ENCODE measurements at regions not wholly inside any gene's neighbourhood (a gene's known extent, or its start where the extent isn't known, plus 50 kb on each side); places are given as distances from the start of the nearest gene placed in this dataset.

DNA sequence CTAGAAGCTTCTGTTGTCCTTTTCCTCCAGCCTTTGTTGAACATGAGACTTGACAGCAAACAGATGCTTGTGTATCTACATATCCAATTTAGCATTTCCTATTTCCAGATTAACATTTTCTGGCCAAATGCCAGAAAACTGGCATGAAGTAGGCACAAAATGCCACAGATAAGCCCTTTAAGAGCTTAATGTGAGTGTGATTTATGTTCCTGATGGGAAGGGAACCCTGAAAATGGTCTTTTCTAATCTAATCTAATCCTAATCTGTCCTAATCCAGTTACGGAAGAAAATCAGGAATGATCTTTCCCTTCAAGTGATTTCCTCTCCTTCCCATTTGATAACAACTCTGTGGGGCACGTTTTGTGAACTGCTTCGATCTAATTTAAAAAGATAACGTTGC, 133.0 kb upstream of the C1QTNF7 start:
- Histone ChIP-seq H3K9me3 (ENCODE audit: insufficient read depth, low read depth, low read length) (no peaks in the 10 kb centered on the region), H3K4me2 (ENCODE audit: low read depth, low read length, poor library complexity, severe bottlenecking) (peak overlapping the region; percentile 53)

DNA sequence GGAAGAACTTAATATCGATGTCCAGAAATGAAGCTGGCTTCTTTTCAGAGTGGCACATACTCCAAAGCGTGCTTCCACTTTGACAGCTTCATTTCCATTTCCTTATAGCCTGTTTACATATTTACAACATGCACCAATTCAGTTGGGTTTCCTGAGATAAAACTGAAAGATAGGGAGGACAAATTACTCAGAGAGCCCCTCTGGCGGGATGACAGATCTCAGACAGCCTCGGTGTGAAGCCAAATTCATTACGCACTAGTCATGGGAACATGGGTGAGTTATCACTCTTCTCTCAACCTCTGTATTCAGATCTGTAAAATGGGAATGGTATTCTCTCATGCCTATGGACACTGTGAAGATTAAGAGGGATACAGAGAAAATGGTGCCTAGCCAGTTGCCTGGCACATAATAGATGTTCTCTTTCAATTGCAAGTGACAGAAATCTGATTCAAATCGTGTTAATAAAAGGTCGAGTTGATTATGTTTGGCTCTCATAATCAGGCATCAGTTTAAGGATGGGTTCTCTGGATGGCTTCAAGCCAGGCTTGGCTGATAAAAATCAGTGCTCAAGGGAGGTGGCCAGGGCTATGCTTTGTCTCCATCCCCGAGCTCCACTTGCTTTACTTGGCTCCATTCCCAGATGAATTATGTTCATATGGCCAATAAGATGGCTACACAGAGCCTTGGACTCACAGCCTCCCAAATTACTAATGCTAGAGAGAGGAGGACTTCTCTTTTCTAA, 132.2 kb upstream of the C1QTNF7 start:
- Histone ChIP-seq H3K4me1 (ENCODE audit: insufficient read depth, low read length, poor library complexity, severe bottlenecking) (peaks cover 79% of the 10 kb centered on the region), H3K36me3 (ENCODE audit: insufficient read depth, low read length) (no peaks in the 10 kb centered on the region), H3K27me3 (ENCODE audit: insufficient read depth, low read length, poor library complexity, severe bottlenecking) (no peaks in the 10 kb centered on the region), H3K79me2 (ENCODE audit: insufficient read depth, low read length) (no peaks in the 10 kb centered on the region), H3F3A (ENCODE audit: low read depth) (peaks cover 9% of the 10 kb centered on the region; the same call in 1 of the 2 replicates), H4K20me1 (ENCODE audit: insufficient read depth, low read length, poor library complexity, severe bottlenecking) (no peaks in the 10 kb centered on the region), H3K9ac (ENCODE audit: low read depth, low read length, poor library complexity, severe bottlenecking) (no peak overlapping the region), H2AFZ (ENCODE audit: low read length) (no peak overlapping the region), H3K9me3 (ENCODE audit: insufficient read depth, low read depth, low read length) (no peaks in the 10 kb centered on the region), H3K4me2 (ENCODE audit: low read depth, low read length, poor library complexity, severe bottlenecking) (no peak overlapping the region), H3K4me3 (ENCODE audit: low read length, poor library complexity, severe bottlenecking) (no peak overlapping the region), H3K9me2 (replicated peaks; ENCODE audit: low read depth, low read length) (no peaks in the 10 kb centered on the region)
- no peak for TF ChIP-seq EZH2phosphoT487 (IDR thresholded peaks at IDR 0.05; ENCODE audit: borderline replicate concordance)
- TF ChIP-seq, protein P1, sequence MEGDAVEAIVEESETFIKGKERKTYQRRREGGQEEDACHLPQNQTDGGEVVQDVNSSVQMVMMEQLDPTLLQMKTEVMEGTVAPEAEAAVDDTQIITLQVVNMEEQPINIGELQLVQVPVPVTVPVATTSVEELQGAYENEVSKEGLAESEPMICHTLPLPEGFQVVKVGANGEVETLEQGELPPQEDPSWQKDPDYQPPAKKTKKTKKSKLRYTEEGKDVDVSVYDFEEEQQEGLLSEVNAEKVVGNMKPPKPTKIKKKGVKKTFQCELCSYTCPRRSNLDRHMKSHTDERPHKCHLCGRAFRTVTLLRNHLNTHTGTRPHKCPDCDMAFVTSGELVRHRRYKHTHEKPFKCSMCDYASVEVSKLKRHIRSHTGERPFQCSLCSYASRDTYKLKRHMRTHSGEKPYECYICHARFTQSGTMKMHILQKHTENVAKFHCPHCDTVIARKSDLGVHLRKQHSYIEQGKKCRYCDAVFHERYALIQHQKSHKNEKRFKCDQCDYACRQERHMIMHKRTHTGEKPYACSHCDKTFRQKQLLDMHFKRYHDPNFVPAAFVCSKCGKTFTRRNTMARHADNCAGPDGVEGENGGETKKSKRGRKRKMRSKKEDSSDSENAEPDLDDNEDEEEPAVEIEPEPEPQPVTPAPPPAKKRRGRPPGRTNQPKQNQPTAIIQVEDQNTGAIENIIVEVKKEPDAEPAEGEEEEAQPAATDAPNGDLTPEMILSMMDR (conservative IDR thresholded peaks at IDR 0.05; ENCODE audit: low read length) = no peak

More for the DNA sequence above, 133.0 kb upstream of the C1QTNF7 start:
- Histone ChIP-seq H3K9ac (ENCODE audit: low read depth, low read length, poor library complexity, severe bottlenecking) (no peak overlapping the region), H3F3A (ENCODE audit: low read depth) (peaks cover 9% of the 10 kb centered on the region; the same call in 1 of the 2 replicates), H4K20me1 (ENCODE audit: insufficient read depth, low read length, poor library complexity, severe bottlenecking) (no peaks in the 10 kb centered on the region), H3K9me2 (replicated peaks; ENCODE audit: low read depth, low read length) (no peaks in the 10 kb centered on the region), H3K27me3 (ENCODE audit: insufficient read depth, low read length, poor library complexity, severe bottlenecking) (no peaks in the 10 kb centered on the region), H3K36me3 (ENCODE audit: insufficient read depth, low read length) (no peaks in the 10 kb centered on the region), H3K79me2 (ENCODE audit: insufficient read depth, low read length) (no peaks in the 10 kb centered on the region), H3K4me3 (ENCODE audit: low read length, poor library complexity, severe bottlenecking) (no peak overlapping the region), H2AFZ (ENCODE audit: low read length) (0 out of 2 replicates have a peak overlapping the region, but pooled peaks have one; percentile 32), H3K4me1 (ENCODE audit: insufficient read depth, low read length, poor library complexity, severe bottlenecking) (peaks cover 74% of the 10 kb centered on the region)
- no peak for TF ChIP-seq EZH2phosphoT487 (IDR thresholded peaks at IDR 0.05; ENCODE audit: borderline replicate concordance)
- TF ChIP-seq, protein P1 (conservative IDR thresholded peaks at IDR 0.05; ENCODE audit: low read length) = no peak

DNA sequence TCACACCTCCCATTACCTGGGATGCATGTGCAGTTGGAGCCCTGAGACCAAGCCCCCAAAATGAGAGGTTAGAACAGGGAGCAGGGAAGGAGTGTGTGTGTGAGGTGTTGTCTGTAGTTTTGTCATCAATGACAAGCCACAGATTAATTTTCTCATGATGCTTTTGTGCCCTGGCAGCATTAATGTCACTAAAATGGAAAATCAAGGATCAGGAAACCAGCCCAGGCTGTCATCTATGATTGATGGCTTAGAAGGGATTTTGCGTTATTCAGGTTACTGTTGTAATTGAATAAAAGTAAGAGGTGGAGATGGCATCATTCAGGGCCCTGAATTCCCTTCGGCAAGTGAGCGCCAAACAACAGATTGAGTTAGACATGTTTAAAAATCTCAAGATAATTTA, 130.5 kb upstream of the C1QTNF7 start:
- Histone ChIP-seq H3K36me3 (ENCODE audit: insufficient read depth, low read length) (no peaks in the 10 kb centered on the region), H3K27me3 (ENCODE audit: insufficient read depth, low read length, poor library complexity, severe bottlenecking) (no peaks in the 10 kb centered on the region), H3K79me2 (ENCODE audit: insufficient read depth, low read length) (no peaks in the 10 kb centered on the region), H3K9me3 (ENCODE audit: insufficient read depth, low read depth, low read length) (no peaks in the 10 kb centered on the region), H3K4me2 (ENCODE audit: low read depth, low read length, poor library complexity, severe bottlenecking) (no peak overlapping the region), H3K9me2 (replicated peaks; ENCODE audit: low read depth, low read length) (no peaks in the 10 kb centered on the region), H3K4me1 (ENCODE audit: insufficient read depth, low read length, poor library complexity, severe bottlenecking) (peaks cover 70% of the 10 kb centered on the region), H3K4me3 (ENCODE audit: low read length, poor library complexity, severe bottlenecking) (no peak overlapping the region), H2AFZ (ENCODE audit: low read length) (no peak overlapping the region), H3F3A (ENCODE audit: low read depth) (peaks cover 9% of the 10 kb centered on the region; the same call in 1 of the 2 replicates), H3K9ac (ENCODE audit: low read depth, low read length, poor library complexity, severe bottlenecking) (no peak overlapping the region), H4K20me1 (ENCODE audit: insufficient read depth, low read length, poor library complexity, severe bottlenecking) (no peaks in the 10 kb centered on the region)
- TF ChIP-seq, protein P1 (conservative IDR thresholded peaks at IDR 0.05; ENCODE audit: low read length) = no peak
- TF ChIP-seq EZH2phosphoT487 (IDR thresholded peaks at IDR 0.05; ENCODE audit: borderline replicate concordance) = no peak
